Calu3 (cell line): ENCODE measurements at regions not wholly inside any gene's neighbourhood (a gene's known extent, or its start where the extent isn't known, plus 50 kb on each side); places are given as distances from the start of the nearest gene placed in this dataset.

Experiments
- BruUV-seq: library from RNA; stranded (reverse); fragments of 400-500 nt; replicated peaks from 2 replicates; lab custom pipeline; 2021; lab: Mats Ljungman, UMichigan
- CTCF ChIA-PET: fragments of 300-600 bp; sonication (Branson Sonifier 250); formaldehyde crosslinking; loops from one replicate; lab custom pipeline; 2022; ENCODE audit warnings: antibody characterized with exemption; lab: Charles Lee
- DNase-seq: peaks from one replicate; pipeline ENCODE4 v3.0.0; 2022
- H3K27ac Mint-ChIP-seq: one replicate; pipeline ENCODE4 v1.8.0; 2022; ENCODE audit warnings: mixed read lengths; ENCODE audit not compliant: unreplicated experiment
- H3K27me3 Mint-ChIP-seq: one replicate; pipeline ENCODE4 v1.8.0; 2022; ENCODE audit warnings: mixed read lengths; ENCODE audit not compliant: unreplicated experiment
- H3K36me3 Mint-ChIP-seq: one replicate; pipeline ENCODE4 v1.8.0; 2022; ENCODE audit warnings: mild to moderate bottlenecking, moderate library complexity, mixed read lengths; ENCODE audit not compliant: insufficient read depth, unreplicated experiment
- H3K4me1 Mint-ChIP-seq: one replicate; pipeline ENCODE4 v1.8.0; 2022; ENCODE audit warnings: mild to moderate bottlenecking, low read depth, mixed read lengths; ENCODE audit not compliant: unreplicated experiment
- H3K4me3 Mint-ChIP-seq: one replicate; pipeline ENCODE4 v1.8.0; 2022; ENCODE audit warnings: mild to moderate bottlenecking, low read depth, moderate library complexity, mixed read lengths; ENCODE audit not compliant: unreplicated experiment
- H3K9me3 Mint-ChIP-seq: one replicate; pipeline ENCODE4 v1.8.0; 2022; ENCODE audit warnings: low read depth, mixed read lengths; ENCODE audit not compliant: unreplicated experiment
- intact Hi-C: fragments of 100-400 bp; cut with micrococcal nuclease; formaldehyde crosslinking; loops from one replicate; pipeline ENCODE4 v1.10.0; 2022; ENCODE audit not compliant: unreplicated experiment
- TF ChIP-seq, protein P1 (sequence below): fragments of 200-600 bp; IDR thresholded peaks from one replicate; pipeline ENCODE4 v1.8.0; 2022; ENCODE audit warnings: antibody characterized with exemption; ENCODE audit not compliant: unreplicated experiment

DNA sequence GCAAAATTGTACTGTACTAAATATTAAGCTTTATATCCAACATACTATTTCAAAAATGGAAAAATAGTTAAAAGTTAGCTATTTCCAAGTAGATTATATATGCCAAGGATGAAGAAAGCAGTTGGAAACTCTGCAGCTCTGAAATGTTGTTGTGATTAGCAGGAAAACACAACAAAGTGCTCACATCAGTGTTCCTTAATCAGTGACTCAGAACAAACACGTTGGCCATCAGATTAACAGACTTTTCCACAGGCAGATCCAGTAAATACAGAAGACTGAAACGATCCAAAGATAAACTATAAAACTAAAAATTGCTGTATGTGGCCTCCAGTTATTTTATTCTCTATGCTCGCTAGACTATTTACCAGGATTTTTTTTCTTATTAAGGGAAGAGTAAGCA, 99.6 kb upstream of the SEMA3D start:
- H3K27me3 Mint-ChIP-seq: no peaks in the 10 kb centered on the region
- CTCF ChIA-PET: interaction anchor here (0.6 kb wide), 1 partner anchor 105 kb away, joined by 3 read pairs; no protein-coding TSS in a partner anchor
- no peaks in the 10 kb centered on the region for H3K36me3 Mint-ChIP-seq
- no peak overlapping the region for H3K27ac Mint-ChIP-seq
- H3K4me3 Mint-ChIP-seq: no peak overlapping the region
- intact Hi-C loops: no loop called here
- H3K9me3 Mint-ChIP-seq: no peaks in the 10 kb centered on the region
- no peak for DNase-seq
- TF ChIP-seq, protein P1, sequence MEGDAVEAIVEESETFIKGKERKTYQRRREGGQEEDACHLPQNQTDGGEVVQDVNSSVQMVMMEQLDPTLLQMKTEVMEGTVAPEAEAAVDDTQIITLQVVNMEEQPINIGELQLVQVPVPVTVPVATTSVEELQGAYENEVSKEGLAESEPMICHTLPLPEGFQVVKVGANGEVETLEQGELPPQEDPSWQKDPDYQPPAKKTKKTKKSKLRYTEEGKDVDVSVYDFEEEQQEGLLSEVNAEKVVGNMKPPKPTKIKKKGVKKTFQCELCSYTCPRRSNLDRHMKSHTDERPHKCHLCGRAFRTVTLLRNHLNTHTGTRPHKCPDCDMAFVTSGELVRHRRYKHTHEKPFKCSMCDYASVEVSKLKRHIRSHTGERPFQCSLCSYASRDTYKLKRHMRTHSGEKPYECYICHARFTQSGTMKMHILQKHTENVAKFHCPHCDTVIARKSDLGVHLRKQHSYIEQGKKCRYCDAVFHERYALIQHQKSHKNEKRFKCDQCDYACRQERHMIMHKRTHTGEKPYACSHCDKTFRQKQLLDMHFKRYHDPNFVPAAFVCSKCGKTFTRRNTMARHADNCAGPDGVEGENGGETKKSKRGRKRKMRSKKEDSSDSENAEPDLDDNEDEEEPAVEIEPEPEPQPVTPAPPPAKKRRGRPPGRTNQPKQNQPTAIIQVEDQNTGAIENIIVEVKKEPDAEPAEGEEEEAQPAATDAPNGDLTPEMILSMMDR: no peak
- no peaks in the 10 kb centered on the region for H3K4me1 Mint-ChIP-seq
- BruUV-seq: no TSS peak

DNA sequence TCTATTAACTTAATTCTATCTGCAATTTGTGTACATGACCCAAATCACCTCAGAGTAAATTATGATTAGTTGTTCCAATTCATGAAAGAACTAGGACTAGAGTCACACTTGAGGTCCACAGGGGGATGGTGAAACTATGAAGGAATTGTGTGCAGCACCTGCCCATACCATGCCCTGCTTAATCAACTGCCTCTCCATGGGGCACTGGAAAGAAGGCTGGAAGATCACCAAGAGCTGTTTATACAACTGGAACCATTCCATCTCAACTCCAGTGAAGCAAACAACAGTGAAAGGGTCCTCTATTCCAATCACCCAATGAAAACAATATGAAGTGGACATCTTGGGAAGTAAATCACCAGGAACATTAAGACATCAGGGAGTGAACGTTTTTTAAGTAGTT, 98.7 kb upstream of the SEMA3D start:
- no peak for DNase-seq
- H3K36me3 Mint-ChIP-seq: no peaks in the 10 kb centered on the region
- H3K9me3 Mint-ChIP-seq: no peaks in the 10 kb centered on the region
- no peak overlapping the region for H3K4me3 Mint-ChIP-seq
- BruUV-seq: no TSS peak
- CTCF ChIA-PET: no interaction called here
- no peaks in the 10 kb centered on the region for H3K27me3 Mint-ChIP-seq
- intact Hi-C loops: no loop called here
- H3K27ac Mint-ChIP-seq: no peak overlapping the region
- TF ChIP-seq, protein P1: no peak
- no peaks in the 10 kb centered on the region for H3K4me1 Mint-ChIP-seq

DNA sequence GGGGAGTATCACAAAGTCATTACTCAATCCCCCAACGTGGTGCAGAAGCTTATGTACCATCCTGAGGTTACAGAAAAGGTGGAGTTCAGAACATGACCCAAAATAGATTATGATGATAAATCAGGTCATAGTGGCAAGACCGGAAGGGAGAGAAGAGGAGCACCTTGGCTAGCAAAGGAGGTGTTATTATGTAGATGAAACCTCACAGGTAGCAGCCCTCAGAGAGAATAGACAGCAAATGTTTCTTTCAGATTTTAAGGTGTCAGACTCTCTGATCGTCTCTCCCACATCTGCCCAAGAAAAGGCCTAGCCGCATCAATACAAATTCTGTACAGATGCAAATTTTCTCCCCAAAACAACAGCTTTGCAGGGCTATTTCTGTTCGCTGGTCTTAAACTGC, 88.3 kb upstream of the SEMA3D start:
- intact Hi-C loops: no loop called here
- no peaks in the 10 kb centered on the region for H3K36me3 Mint-ChIP-seq
- H3K4me1 Mint-ChIP-seq: no peaks in the 10 kb centered on the region
- H3K4me3 Mint-ChIP-seq: no peak overlapping the region
- DNase-seq: no peak
- no peak overlapping the region for H3K27ac Mint-ChIP-seq
- no TSS peak for BruUV-seq
- no peaks in the 10 kb centered on the region for H3K27me3 Mint-ChIP-seq
- TF ChIP-seq, protein P1: no peak
- CTCF ChIA-PET: no interaction called here
- H3K9me3 Mint-ChIP-seq: no peaks in the 10 kb centered on the region

DNA sequence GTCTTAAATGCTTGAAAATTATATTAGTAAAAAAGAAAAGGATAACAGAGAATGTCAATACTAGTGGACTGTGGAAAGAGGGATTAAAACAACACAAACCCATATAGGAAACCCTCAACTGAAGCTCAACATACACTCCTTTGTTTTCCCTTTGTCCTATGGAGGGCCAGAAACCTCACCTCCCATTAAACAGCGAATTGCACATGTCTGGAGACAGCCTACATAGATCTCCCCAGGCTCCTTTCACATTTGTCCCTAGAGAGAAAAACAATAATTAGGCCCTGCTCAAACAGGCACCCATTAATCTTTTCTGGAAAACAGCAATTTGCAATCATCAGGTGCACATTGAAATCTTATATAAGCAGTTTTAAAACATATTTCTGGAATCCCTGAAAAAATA, 87.6 kb upstream of the SEMA3D start:
- DNase-seq: no peak
- no peaks in the 10 kb centered on the region for H3K27me3 Mint-ChIP-seq
- no peaks in the 10 kb centered on the region for H3K36me3 Mint-ChIP-seq
- no TSS peak for BruUV-seq
- H3K4me3 Mint-ChIP-seq: no peak overlapping the region
- no peaks in the 10 kb centered on the region for H3K9me3 Mint-ChIP-seq
- no peak overlapping the region for H3K27ac Mint-ChIP-seq
- CTCF ChIA-PET: no interaction called here
- intact Hi-C loops: no loop called here
- H3K4me1 Mint-ChIP-seq: no peaks in the 10 kb centered on the region
- TF ChIP-seq, protein P1: no peak
